OCI-LY3 (cell line): ENCODE measurements at regions not wholly inside any gene's neighbourhood (a gene's known extent, or its start where the extent isn't known, plus 50 kb on each side); places are given as distances from the start of the nearest gene placed in this dataset.

ENCODE experiments used
- CTCF ChIP-seq: fragments of 200-600, 300-600 bp; sonication (generic); IDR thresholded peaks from 2 replicates; pipeline ENCODE4 v1.5.1; 2014; ENCODE audit warnings: antibody characterized with exemption, low read length, low read depth
- EZH2phosphoT487 ChIP-seq: fragments of 200-600 bp; shearing (Covaris generic); IDR thresholded peaks from 2 replicates; pipeline ENCODE4 v1.6.1; 2018; ENCODE audit warnings: antibody characterized with exemption, mixed run types, low read depth

GRCh38 chr3:150324245-150324644, 83.9 kb upstream of the TSC22D2 start:
- TF ChIP-seq CTCF (no peak), EZH2phosphoT487 (no peak)
